ENCODE measurements at regions not wholly inside any gene's neighbourhood (a gene's known extent, or its start where the extent isn't known, plus 50 kb on each side); places are given as distances from the start of the nearest gene placed in this dataset.
A peak's percentile ranks its signal among the peaks of the same experiment; 100 is the strongest.
"Not testable (repeated sequence)": the region's sequence is repeated elsewhere in the genome, so short reads cannot be mapped to it uniquely, and the experiment has no call there.

GRCh38 chr18:38563396-38563980 lies 997.9 kb upstream of the CELF4 start:
- DNase-seq, result peak; percentile 10

DNA sequence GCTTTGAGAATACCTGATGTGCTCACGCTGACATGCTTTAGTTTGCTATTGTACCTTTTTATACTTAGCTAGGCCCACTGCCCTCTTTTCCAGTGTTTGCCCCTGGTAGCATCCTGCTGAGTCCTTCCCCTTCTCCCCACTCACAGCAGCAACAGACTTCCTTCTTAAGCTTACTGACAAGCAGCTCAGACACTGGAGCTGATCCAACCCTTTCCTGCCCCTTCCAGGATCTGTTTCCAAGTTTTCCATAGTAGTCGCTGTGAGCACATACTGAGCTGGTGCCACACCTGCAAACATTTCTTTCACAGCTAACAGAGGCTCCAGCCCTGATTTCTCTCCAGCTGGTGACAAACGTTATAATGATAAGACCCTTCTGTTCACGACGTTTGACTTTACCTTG lies 991.4 kb upstream of the CELF4 start:
- DNase-seq, result no peak

DNA sequence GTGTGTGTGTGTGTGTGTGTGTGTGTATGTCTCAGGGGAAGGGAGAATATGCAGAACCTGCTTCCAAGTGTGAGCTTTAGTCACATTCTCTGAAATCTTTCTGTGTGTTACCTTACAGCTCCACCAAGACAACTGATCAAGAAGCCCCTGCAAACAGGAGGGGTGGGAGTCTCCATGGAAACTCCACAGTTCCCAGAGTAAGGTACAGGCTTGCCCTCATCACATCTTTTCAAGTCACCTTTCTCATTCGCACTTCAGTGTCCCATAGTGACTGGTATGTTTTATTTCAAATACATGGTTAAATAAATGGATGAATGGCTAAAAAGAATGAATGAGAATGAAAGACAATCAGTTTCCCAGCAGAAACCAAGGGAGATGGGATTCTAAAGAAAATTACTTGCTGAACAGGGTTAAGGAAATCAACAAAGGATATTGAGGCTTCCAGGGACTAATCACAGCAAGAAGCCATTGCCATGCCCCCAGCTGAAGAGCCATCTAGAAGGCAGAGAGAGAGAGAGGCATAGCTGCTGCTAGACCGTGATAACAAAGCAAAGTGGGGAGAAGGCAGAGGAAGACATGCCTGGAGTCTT lies 987.2 kb upstream of the CELF4 start:
- DNase-seq, result no peak

DNA sequence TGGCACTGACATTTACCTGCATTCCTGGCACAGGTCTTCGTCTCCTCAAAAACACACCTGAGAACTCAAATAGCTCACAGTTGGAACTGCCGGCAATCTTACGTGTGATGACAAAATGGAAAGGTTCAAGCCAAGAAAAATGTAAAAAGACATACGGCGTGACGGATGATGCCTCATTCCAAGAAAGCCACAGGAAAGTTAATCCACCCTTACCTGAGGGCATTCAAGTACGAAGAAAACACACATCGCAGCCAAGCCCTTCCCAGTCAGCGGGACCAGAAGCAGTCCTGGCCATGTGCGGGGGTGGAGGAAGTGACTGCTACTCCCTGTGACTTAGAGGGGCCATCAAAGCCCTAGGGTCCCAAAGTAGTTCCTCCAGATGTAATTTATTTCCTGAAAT lies 986.3 kb upstream of the CELF4 start:
- DNase-seq, result no peak

DNA sequence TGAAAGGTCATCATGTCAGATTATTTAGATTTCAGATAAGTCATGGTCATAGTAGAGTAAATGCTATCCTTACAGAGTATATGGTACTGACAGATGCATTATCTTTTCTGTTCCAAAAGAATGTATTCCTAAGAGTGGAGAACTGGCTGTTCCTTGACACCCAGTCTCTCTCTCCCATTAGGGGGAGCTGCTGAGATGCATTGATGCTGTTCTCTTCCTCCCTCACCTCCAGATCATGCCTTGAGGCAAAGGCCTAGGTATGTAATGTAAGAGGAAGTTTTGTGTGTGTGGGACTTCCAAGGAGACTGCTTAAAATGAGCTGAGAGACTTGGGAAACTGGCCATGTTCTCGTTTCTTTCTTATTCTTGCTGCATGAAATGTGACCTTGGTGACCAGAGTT lies 979.5 kb upstream of the CELF4 start:
- DNase-seq, result no peak

GRCh38 chr18:38539856-38540255 lies 974.3 kb upstream of the CELF4 start:
- DNase-seq, result no peak

- no peak for DNase-seq
These were observed 973.8 kb upstream of the CELF4 start for GRCh38 chr18:38539371-38539770.

GRCh38 chr18:38534073-38534472 lies 968.5 kb upstream of the CELF4 start:
- no peak for DNase-seq

GRCh38 chr18:38526922-38527321 lies 961.3 kb upstream of the CELF4 start:
- DNase-seq, result no peak

DNA sequence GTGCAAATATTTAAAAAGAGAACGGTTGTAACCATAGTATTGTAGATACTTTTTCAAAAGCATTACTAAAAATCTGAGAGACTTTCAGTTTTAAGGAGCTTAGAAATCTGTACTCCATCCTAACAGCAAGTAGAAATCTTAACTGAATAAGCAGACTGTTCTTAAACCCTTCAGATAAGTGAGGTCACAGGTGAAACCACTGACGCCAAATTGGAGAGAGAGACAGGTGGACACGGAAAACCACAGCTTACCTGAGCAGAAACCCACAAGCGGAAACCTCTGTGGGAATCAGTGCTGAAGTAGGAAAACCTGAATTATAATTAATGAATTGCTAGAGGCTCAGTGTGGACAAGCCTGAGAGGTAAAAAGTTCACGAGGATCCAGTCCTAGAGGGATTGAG lies 959.4 kb upstream of the CELF4 start:
- DNase-seq, result no peak

DNA sequence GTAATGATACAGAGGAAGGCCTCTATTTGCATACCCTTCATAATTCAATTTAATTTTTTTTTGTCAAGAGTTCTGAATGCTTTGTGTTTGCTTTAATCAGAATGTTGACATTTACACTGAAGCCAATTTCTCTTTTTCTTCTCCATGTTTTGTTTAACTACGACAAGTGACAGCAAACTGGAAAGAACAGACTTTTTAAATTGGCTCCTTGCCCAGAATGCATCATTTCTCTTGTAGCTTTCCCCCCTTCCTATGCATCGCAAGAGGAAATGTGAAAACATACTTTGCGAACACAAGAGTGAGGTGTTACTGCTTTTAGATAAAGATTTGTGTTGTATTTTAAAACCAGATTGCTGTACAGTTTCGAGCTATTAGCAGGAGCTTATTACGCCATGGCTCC lies 955.2 kb upstream of the CELF4 start:
- no peak for DNase-seq

DNA sequence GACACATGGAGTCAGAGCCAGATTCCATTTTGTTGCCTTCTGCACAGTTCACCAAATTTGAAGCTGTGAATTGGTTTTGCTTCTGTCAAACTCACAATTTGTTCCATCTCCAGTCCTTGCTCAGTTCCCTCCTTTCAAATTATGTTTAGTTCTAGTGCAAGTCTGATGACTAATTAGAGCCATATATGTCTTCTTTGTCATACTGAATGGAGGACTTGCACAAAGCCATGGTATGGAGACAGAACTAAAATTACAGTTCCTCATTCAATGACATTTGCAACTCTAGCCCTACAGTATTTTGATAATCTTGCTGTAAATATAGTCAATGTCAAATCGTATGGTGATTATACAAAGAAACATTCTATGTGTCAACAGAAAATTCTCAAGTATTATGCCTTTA lies 936.9 kb upstream of the CELF4 start:
- no peak for DNase-seq

- no peak for DNase-seq
These were observed 931.7 kb upstream of the CELF4 start for GRCh38 chr18:38497266-38497665.

DNA sequence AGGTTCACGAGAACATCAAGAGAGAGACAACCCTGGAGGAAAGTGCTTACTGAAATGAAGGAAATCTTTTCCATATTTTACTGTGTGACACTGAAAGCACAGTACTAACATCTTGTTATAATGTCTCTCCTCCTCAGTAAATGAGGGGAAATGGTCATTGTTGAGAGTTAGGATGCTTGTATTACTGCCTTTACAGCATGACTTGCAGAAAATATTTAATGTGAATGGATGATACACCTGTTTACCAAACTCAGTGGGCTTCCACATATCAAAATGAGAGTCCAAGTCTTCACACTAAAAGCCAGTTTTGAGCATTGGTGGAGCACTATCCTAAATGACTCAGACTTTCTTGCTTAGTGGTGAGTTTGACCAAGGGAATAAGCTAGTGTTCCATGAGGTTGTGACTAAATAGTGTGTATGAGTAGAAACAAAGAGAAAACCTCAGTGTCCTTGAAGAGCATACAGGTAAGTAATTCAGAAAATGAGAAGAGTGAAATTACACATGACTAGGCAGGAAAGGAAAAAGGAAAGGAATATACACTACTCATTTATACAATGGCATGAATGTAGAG lies 930.7 kb upstream of the CELF4 start:
- no peak for DNase-seq

GRCh38 chr18:38494065-38494464 lies 928.5 kb upstream of the CELF4 start:
- no peak for DNase-seq

DNA sequence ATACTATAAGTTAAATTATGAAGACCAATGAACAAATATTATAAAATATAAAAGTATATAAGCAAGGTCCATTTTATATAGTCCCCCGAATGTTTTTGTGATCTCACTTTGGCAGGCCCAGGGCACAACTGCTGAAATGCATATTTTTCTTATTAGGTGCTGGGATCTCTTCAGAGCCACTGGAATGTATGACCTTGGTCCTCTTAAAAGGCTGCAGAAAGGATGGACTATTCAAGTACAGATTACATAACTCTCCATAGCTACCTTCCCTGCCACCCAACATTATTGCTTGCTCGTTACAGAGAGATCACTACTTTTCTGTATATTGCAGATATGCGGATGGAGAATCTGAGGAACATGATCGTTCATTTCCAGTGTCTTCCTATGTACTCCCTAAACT lies 925.6 kb upstream of the CELF4 start:
- DNase-seq, result no peak

DNA sequence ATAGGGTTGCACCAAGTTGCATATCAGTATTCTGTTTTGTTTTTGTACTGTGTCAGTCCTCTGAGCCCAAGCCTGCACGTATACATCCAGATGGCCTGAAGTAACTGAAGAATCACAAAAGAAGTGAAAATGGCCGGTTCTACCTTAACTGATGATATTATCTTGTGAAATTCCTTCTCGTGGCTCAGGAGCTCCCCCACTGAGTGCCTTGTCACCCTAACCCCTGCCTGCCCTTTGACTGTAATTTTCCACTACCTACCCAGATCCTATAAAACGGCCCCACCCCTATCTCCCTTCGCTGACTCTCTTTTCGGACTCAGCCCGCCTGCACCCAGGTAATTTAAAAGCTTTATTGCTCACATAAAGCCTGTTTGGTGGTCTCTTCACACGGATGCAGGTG lies 924.1 kb upstream of the CELF4 start:
- not testable (repeated sequence) for DNase-seq

DNA sequence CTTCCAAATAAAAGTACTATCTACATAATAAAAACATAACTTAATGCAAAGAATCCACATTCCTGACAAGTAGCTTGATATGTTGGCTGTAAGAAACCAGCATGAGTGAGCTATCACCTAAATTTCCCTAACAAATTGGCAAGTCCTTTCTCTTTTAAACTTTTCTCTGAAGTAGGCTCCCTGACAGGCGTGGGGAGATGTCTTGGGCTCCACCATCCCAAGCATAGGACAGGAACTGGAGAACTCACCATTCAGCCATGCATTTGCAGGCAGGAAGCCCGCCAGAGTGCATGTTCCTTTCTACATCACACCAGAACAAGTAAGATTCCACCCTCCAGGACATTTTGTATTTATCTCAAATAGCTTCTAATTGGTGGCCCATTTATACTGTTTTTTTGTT lies 921.9 kb upstream of the CELF4 start:
- DNase-seq, result no peak

DNA sequence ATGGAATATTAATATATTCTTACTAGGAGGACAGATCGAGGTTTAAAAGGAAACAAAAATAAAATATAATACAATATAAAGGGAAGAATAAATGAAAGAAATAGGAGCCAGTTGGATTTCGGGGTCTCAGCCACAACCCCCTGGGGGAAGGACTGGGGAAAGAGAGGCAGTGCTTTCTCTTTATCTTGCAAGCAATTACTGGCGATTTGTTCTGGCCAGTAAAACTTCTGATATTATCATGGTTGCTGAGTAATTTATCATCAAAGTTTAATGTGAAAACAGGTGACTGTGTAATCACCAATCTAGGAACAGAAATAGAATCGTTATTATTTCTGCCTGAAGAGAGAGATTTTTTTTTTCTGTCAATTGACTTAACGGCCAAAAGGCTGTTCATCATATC lies 917.7 kb upstream of the CELF4 start:
- no peak for DNase-seq

DNA sequence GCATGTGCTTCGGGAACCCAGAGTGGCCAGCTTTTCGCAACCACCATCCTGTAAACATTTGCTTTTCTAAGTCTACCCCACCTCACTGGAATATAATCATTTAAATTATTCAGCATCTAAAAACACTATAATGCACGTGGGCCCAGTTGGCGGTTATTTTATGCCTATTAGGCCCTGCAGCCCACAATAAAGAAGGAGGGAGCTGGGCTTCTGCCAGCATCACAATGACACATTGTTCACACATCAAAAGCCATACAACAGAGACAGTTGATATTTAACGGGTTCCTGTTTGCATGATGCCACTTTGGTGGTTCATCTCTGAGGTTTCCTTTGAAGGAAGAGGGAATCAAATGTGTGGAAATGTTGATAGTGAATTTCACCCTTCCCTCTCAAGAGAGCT lies 916.0 kb upstream of the CELF4 start:
- no peak for DNase-seq

DNA sequence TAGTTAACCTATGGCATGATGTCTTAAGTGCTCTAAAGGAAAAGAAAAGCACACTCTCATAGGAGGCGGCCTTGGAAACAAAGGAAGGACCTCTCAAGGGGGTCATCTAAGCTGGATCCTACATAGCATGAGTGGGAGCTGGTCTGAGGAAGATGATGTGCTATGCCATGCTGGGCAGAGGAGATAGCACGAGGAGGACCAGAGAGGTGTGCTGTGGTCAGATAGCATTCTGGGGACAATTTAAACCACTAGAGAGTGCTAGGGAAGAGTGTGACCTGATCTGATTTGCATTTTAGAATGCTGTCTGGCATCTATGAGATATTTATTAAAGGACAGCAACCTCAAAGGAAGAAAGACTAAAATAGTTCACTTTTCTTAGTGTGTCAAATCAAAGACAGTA lies 910.1 kb upstream of the CELF4 start:
- no peak for DNase-seq

- DNase-seq, result no peak
These were observed 907.9 kb upstream of the CELF4 start for GRCh38 chr18:38473535-38473934.

GRCh38 chr18:38470421-38470820 lies 904.8 kb upstream of the CELF4 start:
- no peak for DNase-seq

DNA sequence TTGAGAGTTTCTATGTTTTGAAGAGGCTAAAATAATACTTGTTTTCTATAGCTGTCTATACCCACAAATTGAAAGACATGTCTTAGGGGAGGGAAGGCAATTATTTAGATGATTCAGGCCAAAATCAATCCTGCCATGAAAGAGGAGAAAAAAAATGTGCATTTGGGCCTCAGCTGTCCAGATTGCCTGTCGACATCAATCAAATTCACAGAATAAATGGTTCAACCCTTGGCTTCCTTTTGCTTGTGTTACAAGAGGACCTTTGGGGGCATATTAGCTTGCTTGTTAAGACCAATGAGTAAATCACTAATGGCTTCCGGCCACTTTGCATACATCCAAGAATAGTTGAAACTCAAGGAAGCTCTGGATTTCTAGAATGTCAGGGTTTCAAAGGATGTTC lies 900.8 kb upstream of the CELF4 start:
- no peak for DNase-seq

- DNase-seq, result no peak
These were observed 898.4 kb upstream of the CELF4 start for GRCh38 chr18:38464024-38464423.

All from stimulated activated CD4-positive, alpha-beta T cell treated with anti-CD3 and anti-CD28 coated beads, Interleukin-1b, Interleukin-23, amount 100 ng/mL, for 48 hours (primary cell).